NT2/D1 (cell line): ENCODE measurements at regions not wholly inside any gene's neighbourhood (a gene's known extent, or its start where the extent isn't known, plus 50 kb on each side); places are given as distances from the start of the nearest gene placed in this dataset.

Experiments used
- SUZ12 ChIP-seq: IDR thresholded peaks from 2 replicates; pipeline ENCODE4 v1.6.1; 2011; ENCODE audit not compliant: insufficient read length, insufficient read depth; ENCODE audit errors: extremely low read depth
- YY1 ChIP-seq: IDR thresholded peaks from 2 replicates; pipeline ENCODE4 v1.6.1; 2011; ENCODE audit not compliant: insufficient read length, insufficient read depth

GRCh38 chr1:240701412-240701811 is 89.5 kb upstream of the GREM2 start:
- TF ChIP-seq YY1, result no peak
- TF ChIP-seq SUZ12, result no peak
